GM21717 (cell line): ENCODE measurements at regions not wholly inside any gene's neighbourhood (a gene's known extent, or its start where the extent isn't known, plus 50 kb on each side); places are given as distances from the start of the nearest gene placed in this dataset.

Experiments
- ATAC-seq: cut with Tn5 transposase; IDR thresholded peaks from one replicate; pipeline ENCODE4 v1.9.1; 2021; ENCODE audit warnings: mild to moderate bottlenecking, moderate library complexity; ENCODE audit not compliant: unreplicated experiment

GRCh38 chr2:117065912-117066311 is 748.6 kb upstream of the DDX18 start:
- no peak for ATAC-seq

GRCh38 chr2:117067900-117068299 is 746.6 kb upstream of the DDX18 start:
- no peak for ATAC-seq

GRCh38 chr2:117068371-117068770 is 746.1 kb upstream of the DDX18 start:
- ATAC-seq, result no peak

GRCh38 chr2:117071556-117072102 is 742.9 kb upstream of the DDX18 start:
- no peak for ATAC-seq

GRCh38 chr2:117074756-117075155 is 739.7 kb upstream of the DDX18 start:
- ATAC-seq, result no peak

- no peak for ATAC-seq
Observed at GRCh38 chr2:117085256-117085655, 729.2 kb upstream of the DDX18 start.

- ATAC-seq, result no peak
Observed at GRCh38 chr2:117085737-117086136, 728.8 kb upstream of the DDX18 start.

- no peak for ATAC-seq
Observed at GRCh38 chr2:117086174-117086942, 728.1 kb upstream of the DDX18 start.

GRCh38 chr2:117086943-117087250 is 727.6 kb upstream of the DDX18 start:
- no peak for ATAC-seq

GRCh38 chr2:117087535-117088291 is 726.8 kb upstream of the DDX18 start:
- no peak for ATAC-seq

GRCh38 chr2:117091041-117091837 is 723.3 kb upstream of the DDX18 start:
- no peak for ATAC-seq

GRCh38 chr2:117101613-117102012 is 712.9 kb upstream of the DDX18 start:
- no peak for ATAC-seq

- no peak for ATAC-seq
Observed at GRCh38 chr2:117108741-117109267, 705.7 kb upstream of the DDX18 start.

GRCh38 chr2:117118994-117119393 is 695.5 kb upstream of the DDX18 start:
- ATAC-seq, result no peak

- ATAC-seq, result no peak
Observed at GRCh38 chr2:117123362-117123761, 691.1 kb upstream of the DDX18 start.

GRCh38 chr2:117126656-117127055 is 687.8 kb upstream of the DDX18 start:
- ATAC-seq, result no peak

- ATAC-seq, result no peak
Observed at GRCh38 chr2:117127680-117128079, 686.8 kb upstream of the DDX18 start.

GRCh38 chr2:117128461-117128860 is 686.0 kb upstream of the DDX18 start:
- ATAC-seq, result no peak

GRCh38 chr2:117137371-117137770 is 677.1 kb upstream of the DDX18 start:
- ATAC-seq, result no peak

- ATAC-seq, result no peak
Observed at GRCh38 chr2:117169036-117169765, 645.3 kb upstream of the DDX18 start.
